ENCODE measurements at regions not wholly inside any gene's neighbourhood (a gene's known extent, or its start where the extent isn't known, plus 50 kb on each side); places are given as distances from the start of the nearest gene placed in this dataset.
"Not testable (repeated sequence)": the region's sequence is repeated elsewhere in the genome, so short reads cannot be mapped to it uniquely, and the experiment has no call there.

GRCh38 chr2:145782607-145783006 is 1262.7 kb upstream of the ZEB2 start:
- H3K27ac Mint-ChIP-seq; H3K4me1 Mint-ChIP-seq (ENCODE audit: low read depth); H3K9me3 Mint-ChIP-seq; H3K27me3 Mint-ChIP-seq (ENCODE audit: low read depth); H3K4me3 Mint-ChIP-seq; H3K36me3 Mint-ChIP-seq (ENCODE audit: low read depth): not testable (repeated sequence)

GRCh38 chr2:145777914-145778313 is 1258.0 kb upstream of the ZEB2 start:
- Mint-ChIP-seq H3K27ac (no peak overlapping the region), H3K4me1 (ENCODE audit: low read depth) (no peaks in the 10 kb centered on the region), H3K27me3 (ENCODE audit: low read depth) (no peaks in the 10 kb centered on the region), H3K4me3 (no peak overlapping the region), H3K36me3 (ENCODE audit: low read depth) (no peaks in the 10 kb centered on the region), H3K9me3 (no peaks in the 10 kb centered on the region)

- Mint-ChIP-seq H3K4me3 (no peak overlapping the region), H3K9me3 (no peaks in the 10 kb centered on the region), H3K36me3 (ENCODE audit: low read depth) (no peaks in the 10 kb centered on the region), H3K27ac (no peak overlapping the region), H3K27me3 (ENCODE audit: low read depth) (no peaks in the 10 kb centered on the region), H3K4me1 (ENCODE audit: low read depth) (no peaks in the 10 kb centered on the region)
Observed at GRCh38 chr2:145777297-145777696, 1257.4 kb upstream of the ZEB2 start.

- Mint-ChIP-seq H3K4me1 (ENCODE audit: low read depth) (no peaks in the 10 kb centered on the region), H3K4me3 (no peak overlapping the region), H3K27me3 (ENCODE audit: low read depth) (no peaks in the 10 kb centered on the region), H3K27ac (no peak overlapping the region), H3K36me3 (ENCODE audit: low read depth) (no peaks in the 10 kb centered on the region), H3K9me3 (no peaks in the 10 kb centered on the region)
Observed at GRCh38 chr2:145775591-145775990, 1255.7 kb upstream of the ZEB2 start.

GRCh38 chr2:145771525-145771924 is 1251.6 kb upstream of the ZEB2 start:
- H3K4me1 Mint-ChIP-seq (ENCODE audit: low read depth), result no peaks in the 10 kb centered on the region
- H3K27me3 Mint-ChIP-seq (ENCODE audit: low read depth), result no peaks in the 10 kb centered on the region
- H3K4me3 Mint-ChIP-seq, result no peak overlapping the region
- no peaks in the 10 kb centered on the region for H3K36me3 Mint-ChIP-seq (ENCODE audit: low read depth)
- no peaks in the 10 kb centered on the region for H3K9me3 Mint-ChIP-seq
- no peak overlapping the region for H3K27ac Mint-ChIP-seq

- no peaks in the 10 kb centered on the region for H3K36me3 Mint-ChIP-seq (ENCODE audit: low read depth)
- no peaks in the 10 kb centered on the region for H3K4me1 Mint-ChIP-seq (ENCODE audit: low read depth)
- no peak overlapping the region for H3K27ac Mint-ChIP-seq
- H3K9me3 Mint-ChIP-seq, result no peaks in the 10 kb centered on the region
- H3K27me3 Mint-ChIP-seq (ENCODE audit: low read depth), result no peaks in the 10 kb centered on the region
- no peak overlapping the region for H3K4me3 Mint-ChIP-seq
Observed at GRCh38 chr2:145769011-145769716, 1249.2 kb upstream of the ZEB2 start.

- no peak overlapping the region for H3K27ac Mint-ChIP-seq
- H3K4me1 Mint-ChIP-seq (ENCODE audit: low read depth), result no peaks in the 10 kb centered on the region
- H3K9me3 Mint-ChIP-seq, result no peaks in the 10 kb centered on the region
Observed at GRCh38 chr2:145765874-145766273, 1246.0 kb upstream of the ZEB2 start.

GRCh38 chr2:145764631-145765030 is 1244.7 kb upstream of the ZEB2 start:
- Mint-ChIP-seq H3K36me3 (ENCODE audit: low read depth) (no peaks in the 10 kb centered on the region), H3K4me1 (ENCODE audit: low read depth) (no peaks in the 10 kb centered on the region), H3K9me3 (no peaks in the 10 kb centered on the region), H3K27me3 (ENCODE audit: low read depth) (no peaks in the 10 kb centered on the region), H3K27ac (no peak overlapping the region), H3K4me3 (no peak overlapping the region)

More at GRCh38 chr2:145765874-145766273, 1246.0 kb upstream of the ZEB2 start:
- H3K27me3 Mint-ChIP-seq (ENCODE audit: low read depth), result no peaks in the 10 kb centered on the region
- H3K4me3 Mint-ChIP-seq, result no peak overlapping the region
- H3K36me3 Mint-ChIP-seq (ENCODE audit: low read depth), result no peaks in the 10 kb centered on the region

- Mint-ChIP-seq H3K4me3 (no peak overlapping the region), H3K4me1 (ENCODE audit: low read depth) (no peaks in the 10 kb centered on the region), H3K36me3 (ENCODE audit: low read depth) (no peaks in the 10 kb centered on the region), H3K27me3 (ENCODE audit: low read depth) (no peaks in the 10 kb centered on the region), H3K9me3 (no peaks in the 10 kb centered on the region), H3K27ac (no peak overlapping the region)
Observed at GRCh38 chr2:145760781-145761649, 1241.1 kb upstream of the ZEB2 start.

- H3K27me3 Mint-ChIP-seq (ENCODE audit: low read depth), result peaks cover 9% of the 10 kb centered on the region
- H3K4me3 Mint-ChIP-seq, result no peak overlapping the region
- H3K36me3 Mint-ChIP-seq (ENCODE audit: low read depth), result no peaks in the 10 kb centered on the region
- no peak overlapping the region for H3K27ac Mint-ChIP-seq
- no peaks in the 10 kb centered on the region for H3K9me3 Mint-ChIP-seq
- H3K4me1 Mint-ChIP-seq (ENCODE audit: low read depth), result no peaks in the 10 kb centered on the region
Observed at GRCh38 chr2:145759228-145759915, 1239.5 kb upstream of the ZEB2 start.

- Mint-ChIP-seq H3K9me3 (no peaks in the 10 kb centered on the region), H3K36me3 (ENCODE audit: low read depth) (no peaks in the 10 kb centered on the region), H3K4me1 (ENCODE audit: low read depth) (no peaks in the 10 kb centered on the region), H3K4me3 (no peak overlapping the region), H3K27ac (no peak overlapping the region), H3K27me3 (ENCODE audit: low read depth) (peaks cover 9% of the 10 kb centered on the region)
Observed at GRCh38 chr2:145757503-145758246, 1237.8 kb upstream of the ZEB2 start.

GRCh38 chr2:145755019-145755837 is 1235.3 kb upstream of the ZEB2 start:
- no peak overlapping the region for H3K27ac Mint-ChIP-seq
- no peaks in the 10 kb centered on the region for H3K9me3 Mint-ChIP-seq
- H3K4me3 Mint-ChIP-seq, result no peak overlapping the region
- H3K4me1 Mint-ChIP-seq (ENCODE audit: low read depth), result peaks cover 3% of the 10 kb centered on the region
- H3K27me3 Mint-ChIP-seq (ENCODE audit: low read depth), result peaks cover 14% of the 10 kb centered on the region
- H3K36me3 Mint-ChIP-seq (ENCODE audit: low read depth), result no peaks in the 10 kb centered on the region

- no peak overlapping the region for H3K4me3 Mint-ChIP-seq
- H3K4me1 Mint-ChIP-seq (ENCODE audit: low read depth), result peaks cover 5% of the 10 kb centered on the region
- H3K9me3 Mint-ChIP-seq, result no peaks in the 10 kb centered on the region
- no peaks in the 10 kb centered on the region for H3K36me3 Mint-ChIP-seq (ENCODE audit: low read depth)
- no peak overlapping the region for H3K27ac Mint-ChIP-seq
- peaks cover 14% of the 10 kb centered on the region for H3K27me3 Mint-ChIP-seq (ENCODE audit: low read depth)
Observed at GRCh38 chr2:145753966-145754365, 1234.0 kb upstream of the ZEB2 start.

Data from T-helper 1 cell treated with Interleukin-12 subunit alpha and Interleukin-12 subunit beta and Interleukin-4 antibody, amounts not matched to agents 30 μg/mL and 1 μg/mL, for 36 hours (primary cell).